CD4-positive, alpha-beta memory T cell (primary cell): ENCODE measurements at regions not wholly inside any gene's neighbourhood (a gene's known extent, or its start where the extent isn't known, plus 50 kb on each side); places are given as distances from the start of the nearest gene placed in this dataset.
"Not testable (repeated sequence)": the region's sequence is repeated elsewhere in the genome, so short reads cannot be mapped to it uniquely, and the experiment has no call there.

Experiments used
- CTCF ChIA-PET: fragments of 350-600 bp; sonication (Branson Sonifier 250); formaldehyde crosslinking; loops from one replicate; lab custom pipeline; 2021; ENCODE audit warnings: inconsistent platforms; ENCODE audit not compliant: partially characterized antibody; lab: Charles Lee
- POLR2A ChIA-PET: fragments of 350-600 bp; sonication (Branson Sonifier 250); formaldehyde crosslinking; loops from one replicate; lab custom pipeline; 2021; ENCODE audit not compliant: partially characterized antibody; lab: Charles Lee
- DNase-seq, 5 donors: peaks; one replicate each; pipeline versions ENCODE4 v3.0.0 to v3.0.0-alpha.2; 2020 to 2022; ENCODE audit warnings: mixed read lengths in 1 of 5
- H3K27ac ChIP-seq: one replicate; pipeline ENCODE4 v1.7.0; 2013; ENCODE audit warnings: low read depth, low read length
- H3K27me3 ChIP-seq: 2 replicates; pipeline ENCODE4 v1.7.0; 2013; ENCODE audit warnings: mild to moderate bottlenecking, low read length, moderate library complexity; ENCODE audit not compliant: insufficient read depth
- H3K36me3 ChIP-seq: 2 replicates; pipeline ENCODE4 v1.7.0; 2013; ENCODE audit warnings: mild to moderate bottlenecking, low read length, moderate library complexity; ENCODE audit not compliant: insufficient read depth
- H3K4me1 ChIP-seq: 2 replicates; pipeline ENCODE4 v1.7.0; 2013; ENCODE audit warnings: mild to moderate bottlenecking, low read length, moderate library complexity; ENCODE audit not compliant: insufficient read depth
- H3K4me3 ChIP-seq, 2 donors: one replicate each; pipeline ENCODE4 v1.7.0; 2013; ENCODE audit warnings: low read length in 2 of 2, mild to moderate bottlenecking in 1 of 2
- H3K9me3 ChIP-seq, 2 donors: one replicate each; pipeline ENCODE4 v1.7.0; 2013; ENCODE audit warnings: low read length in 2 of 2, control low read depth in 1 of 2; ENCODE audit not compliant: control insufficient read depth in 1 of 2
- H3K27ac Mint-ChIP-seq, 7 donors: one replicate each; pipeline ENCODE4 v1.8.0; 2020 to 2021; ENCODE audit warnings: mixed read lengths in 7 of 7, mild to moderate bottlenecking in 6 of 7, inconsistent platforms in 3 of 7, moderate library complexity in 3 of 7
- H3K27me3 Mint-ChIP-seq, 2 donors: one replicate each; pipeline ENCODE4 v1.8.0; 2020 to 2021; ENCODE audit warnings: mixed read lengths in 2 of 2
- H3K36me3 Mint-ChIP-seq, 2 donors: one replicate each; pipeline ENCODE4 v1.8.0; 2020 to 2021; ENCODE audit warnings: mixed read lengths in 2 of 2, inconsistent platforms in 1 of 2, mild to moderate bottlenecking in 1 of 2
- H3K4me1 Mint-ChIP-seq, 4 donors: one replicate each; pipeline ENCODE4 v1.8.0; 2020 to 2021; ENCODE audit warnings: mixed read lengths in 4 of 4, mild to moderate bottlenecking in 1 of 4
- H3K4me3 Mint-ChIP-seq, 8 donors: one replicate each; pipeline ENCODE4 v1.8.0; 2020 to 2021; ENCODE audit warnings: mixed read lengths in 8 of 8, mild to moderate bottlenecking in 7 of 8, moderate library complexity in 6 of 8, inconsistent platforms in 3 of 8
- H3K9me3 Mint-ChIP-seq, 8 donors: one replicate each; pipeline ENCODE4 v1.8.0; 2020 to 2021; ENCODE audit warnings: mixed read lengths in 8 of 8, mild to moderate bottlenecking in 5 of 8, inconsistent platforms in 3 of 8, moderate library complexity in 1 of 8
- intact Hi-C: fragments of 100-400 bp; cut with micrococcal nuclease; formaldehyde crosslinking; loops from one replicate; pipeline ENCODE4 v1.15.1; 2023

GRCh38 chr6:125445054-125445453, 143.3 kb upstream of the HDDC2 start:
- H3K27me3 ChIP-seq: no peaks in the 10 kb centered on the region
- DNase-seq: no peak
- no peak overlapping the region for H3K4me3 ChIP-seq
- Mint-ChIP-seq H3K36me3 (no peaks in the 10 kb centered on the region), H3K4me1 (no peaks in the 10 kb centered on the region), H3K9me3 (peaks cover 0 to 4% (median 0%) of the 10 kb centered on the region in 8 donors), H3K4me3 (no peak overlapping the region), H3K27ac (no peak overlapping the region), H3K27me3 (peaks cover 12 to 14% of the 10 kb centered on the region in 2 donors)
- H3K9me3 ChIP-seq: no peaks in the 10 kb centered on the region
- no peak overlapping the region for H3K27ac ChIP-seq
- intact Hi-C loops: no loop called here
- H3K36me3 ChIP-seq: no peaks in the 10 kb centered on the region
- no peaks in the 10 kb centered on the region for H3K4me1 ChIP-seq
- ChIA-PET CTCF (no interaction called here), POLR2A (no interaction called here)

- no peak overlapping the region for H3K4me3 ChIP-seq
- H3K9me3 ChIP-seq: no peaks in the 10 kb centered on the region
- no peaks in the 10 kb centered on the region for H3K4me1 ChIP-seq
- H3K27me3 Mint-ChIP-seq: peaks cover 12 to 14% of the 10 kb centered on the region in 2 donors
- no peaks in the 10 kb centered on the region for H3K36me3 Mint-ChIP-seq
- intact Hi-C loops: no loop called here
- peaks cover 0 to 4% (median 0%) of the 10 kb centered on the region in 8 donors for H3K9me3 Mint-ChIP-seq
- no peaks in the 10 kb centered on the region for H3K27me3 ChIP-seq
- no peak for DNase-seq
- no peaks in the 10 kb centered on the region for H3K4me1 Mint-ChIP-seq
- H3K36me3 ChIP-seq: no peaks in the 10 kb centered on the region
- H3K27ac ChIP-seq: no peak overlapping the region
- no peak overlapping the region for H3K4me3 Mint-ChIP-seq
- CTCF ChIA-PET: no interaction called here
- no peak overlapping the region for H3K27ac Mint-ChIP-seq
- POLR2A ChIA-PET: no interaction called here
Measured at GRCh38 chr6:125446011-125446410, 144.2 kb upstream of the HDDC2 start.

GRCh38 chr6:125451750-125452149, 150.0 kb upstream of the HDDC2 start:
- Mint-ChIP-seq H3K36me3 (no peaks in the 10 kb centered on the region), H3K9me3 (peaks cover 0 to 16% (median 7%) of the 10 kb centered on the region in 8 donors), H3K27me3 (peaks cover 5 to 10% of the 10 kb centered on the region in 2 donors), H3K4me1 (no peaks in the 10 kb centered on the region), H3K4me3 (no peak overlapping the region), H3K27ac (no peak overlapping the region)
- Histone ChIP-seq H3K36me3 (no peaks in the 10 kb centered on the region), H3K27ac (no peak overlapping the region), H3K27me3 (no peaks in the 10 kb centered on the region), H3K9me3 (peaks cover 0 to 5% of the 10 kb centered on the region in 2 donors), H3K4me1 (no peaks in the 10 kb centered on the region), H3K4me3 (no peak overlapping the region)
- DNase-seq: no peak
- POLR2A ChIA-PET: no interaction called here
- intact Hi-C loops: no loop called here
- CTCF ChIA-PET: no interaction called here

- Mint-ChIP-seq H3K4me3 (no peak overlapping the region), H3K36me3 (no peaks in the 10 kb centered on the region), H3K4me1 (no peaks in the 10 kb centered on the region), H3K9me3 (peaks cover 0 to 20% (median 15%) of the 10 kb centered on the region in 8 donors), H3K27ac (no peak overlapping the region), H3K27me3 (peaks cover 3 to 8% of the 10 kb centered on the region in 2 donors)
- ChIA-PET CTCF (no interaction called here), POLR2A (no interaction called here)
- no peak for DNase-seq
- H3K4me1 ChIP-seq: no peaks in the 10 kb centered on the region
- H3K36me3 ChIP-seq: no peaks in the 10 kb centered on the region
- intact Hi-C loops: no loop called here
- no peaks in the 10 kb centered on the region for H3K27me3 ChIP-seq
- H3K27ac ChIP-seq: no peak overlapping the region
- H3K9me3 ChIP-seq: peaks cover 0 to 5% of the 10 kb centered on the region in 2 donors
- no peak overlapping the region for H3K4me3 ChIP-seq
Measured at GRCh38 chr6:125453516-125453915, 151.7 kb upstream of the HDDC2 start.

DNA sequence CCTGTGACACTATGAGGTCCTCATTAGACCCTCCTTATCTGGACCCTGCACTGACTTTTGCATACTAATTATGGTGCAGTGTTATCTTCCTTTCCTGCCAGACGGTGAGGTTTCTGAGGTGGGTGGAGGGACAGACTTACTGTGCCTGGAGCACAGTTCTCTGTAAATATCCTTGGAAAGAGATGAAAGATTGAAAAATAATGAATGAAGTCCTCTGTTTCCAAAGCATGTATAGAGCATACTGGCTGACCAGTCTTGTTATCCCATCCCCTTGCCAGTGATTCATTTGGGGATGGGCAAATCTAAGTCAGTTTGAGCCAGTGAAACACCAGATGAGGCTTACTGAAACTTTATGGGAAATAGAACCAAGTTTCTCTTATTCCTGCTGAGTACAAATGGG, 152.6 kb upstream of the HDDC2 start:
- H3K27ac ChIP-seq: no peak overlapping the region
- POLR2A ChIA-PET: no interaction called here
- no peak overlapping the region for H3K4me3 ChIP-seq
- H3K36me3 ChIP-seq: no peaks in the 10 kb centered on the region
- intact Hi-C loops: no loop called here
- H3K27me3 ChIP-seq: no peaks in the 10 kb centered on the region
- peaks cover 2 to 10% of the 10 kb centered on the region in 2 donors for H3K27me3 Mint-ChIP-seq
- H3K4me1 Mint-ChIP-seq: no peaks in the 10 kb centered on the region
- H3K27ac Mint-ChIP-seq: no peak overlapping the region
- H3K9me3 Mint-ChIP-seq: peaks cover 0 to 26% (median 20%) of the 10 kb centered on the region in 8 donors
- no peak for DNase-seq
- peaks cover 0 to 4% of the 10 kb centered on the region in 2 donors for H3K36me3 Mint-ChIP-seq
- no peaks in the 10 kb centered on the region for H3K4me1 ChIP-seq
- H3K9me3 ChIP-seq: peaks cover 0 to 5% of the 10 kb centered on the region in 2 donors
- H3K4me3 Mint-ChIP-seq: no peak overlapping the region
- CTCF ChIA-PET: no interaction called here

- H3K4me1 ChIP-seq, H3K36me3 Mint-ChIP-seq, POLR2A ChIA-PET, H3K27ac ChIP-seq, H3K4me3 ChIP-seq, H3K4me1 Mint-ChIP-seq, H3K27ac Mint-ChIP-seq, H3K27me3 ChIP-seq, H3K9me3 ChIP-seq, H3K36me3 ChIP-seq, DNase-seq, H3K4me3 Mint-ChIP-seq, intact Hi-C loops, H3K27me3 Mint-ChIP-seq, CTCF ChIA-PET: not testable (repeated sequence)
- peaks cover 0 to 24% (median 16%) of the 10 kb centered on the region in 8 donors for H3K9me3 Mint-ChIP-seq
Measured at GRCh38 chr6:125458493-125458892, 156.7 kb upstream of the HDDC2 start.

DNA sequence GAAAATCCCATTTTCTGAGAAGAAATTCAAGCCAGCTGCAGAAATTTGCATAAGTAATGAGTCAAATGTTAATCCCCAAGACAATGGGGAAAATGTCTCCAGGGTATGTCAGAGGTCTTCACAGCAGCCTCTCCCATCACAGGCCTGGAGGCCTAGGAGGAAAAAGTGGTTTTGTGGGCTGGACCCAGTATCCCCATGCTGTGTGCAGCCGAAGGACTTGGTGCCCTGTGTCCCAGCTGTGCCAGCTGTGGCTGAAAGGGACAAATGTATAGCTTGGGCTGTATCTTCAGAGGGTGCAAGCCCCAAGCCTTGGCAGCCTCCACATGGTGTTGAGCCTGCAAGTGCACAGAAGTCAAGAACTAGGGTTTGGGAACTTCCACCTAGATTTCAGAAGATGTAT, 163.6 kb upstream of the HDDC2 start:
- H3K4me1 ChIP-seq, H3K27ac ChIP-seq, H3K27ac Mint-ChIP-seq, H3K9me3 ChIP-seq, H3K9me3 Mint-ChIP-seq, CTCF ChIA-PET, H3K4me3 ChIP-seq, H3K27me3 ChIP-seq, H3K36me3 ChIP-seq, H3K4me3 Mint-ChIP-seq, intact Hi-C loops, H3K36me3 Mint-ChIP-seq, POLR2A ChIA-PET, DNase-seq, H3K4me1 Mint-ChIP-seq: not testable (repeated sequence)
- peaks cover 9 to 15% of the 10 kb centered on the region in 2 donors for H3K27me3 Mint-ChIP-seq

DNA sequence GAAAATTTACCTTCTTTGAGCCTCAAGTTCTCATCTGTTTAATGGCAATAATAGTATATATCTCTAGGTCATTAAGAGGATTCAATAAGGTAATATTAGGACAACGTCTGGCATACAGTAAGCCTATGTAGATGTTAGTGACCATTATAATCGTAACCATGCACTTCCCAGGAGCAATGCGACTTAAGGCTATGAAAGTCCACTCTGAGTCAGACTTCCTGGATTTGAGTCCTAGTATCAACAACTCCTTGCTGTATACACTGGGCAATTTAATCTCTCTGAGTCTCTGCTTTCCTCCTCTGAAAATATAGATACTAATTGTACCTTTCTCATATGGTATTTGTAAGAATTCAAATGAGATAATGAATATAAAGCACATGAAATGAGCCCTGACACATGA, 168.1 kb upstream of the HDDC2 start:
- H3K27ac Mint-ChIP-seq: no peak overlapping the region
- intact Hi-C loops: no loop called here
- DNase-seq: no peak
- H3K27me3 Mint-ChIP-seq: peaks cover 6 to 16% of the 10 kb centered on the region in 2 donors
- no peaks in the 10 kb centered on the region for H3K9me3 ChIP-seq
- H3K9me3 Mint-ChIP-seq: peaks cover 0 to 2% (median 0%) of the 10 kb centered on the region in 8 donors
- ChIA-PET CTCF (no interaction called here), POLR2A (no interaction called here)
- H3K4me3 Mint-ChIP-seq: no peak overlapping the region
- no peaks in the 10 kb centered on the region for H3K27me3 ChIP-seq
- no peak overlapping the region for H3K4me3 ChIP-seq
- no peak overlapping the region for H3K27ac ChIP-seq
- H3K4me1 ChIP-seq: no peaks in the 10 kb centered on the region
- H3K36me3 ChIP-seq: no peaks in the 10 kb centered on the region
- H3K4me1 Mint-ChIP-seq: no peaks in the 10 kb centered on the region
- H3K36me3 Mint-ChIP-seq: peaks cover 0 to 2% of the 10 kb centered on the region in 2 donors
